DLD1 (cell line): ENCODE measurements at regions not wholly inside any gene's neighbourhood (a gene's known extent, or its start where the extent isn't known, plus 50 kb on each side); places are given as distances from the start of the nearest gene placed in this dataset.

Experiments used
- in situ Hi-C: cut with HindIII; loops from 2 replicates; pipeline ENCODE4 v1.10.0; 2017; ENCODE audit warnings: low sequenced_read_pairs

DNA sequence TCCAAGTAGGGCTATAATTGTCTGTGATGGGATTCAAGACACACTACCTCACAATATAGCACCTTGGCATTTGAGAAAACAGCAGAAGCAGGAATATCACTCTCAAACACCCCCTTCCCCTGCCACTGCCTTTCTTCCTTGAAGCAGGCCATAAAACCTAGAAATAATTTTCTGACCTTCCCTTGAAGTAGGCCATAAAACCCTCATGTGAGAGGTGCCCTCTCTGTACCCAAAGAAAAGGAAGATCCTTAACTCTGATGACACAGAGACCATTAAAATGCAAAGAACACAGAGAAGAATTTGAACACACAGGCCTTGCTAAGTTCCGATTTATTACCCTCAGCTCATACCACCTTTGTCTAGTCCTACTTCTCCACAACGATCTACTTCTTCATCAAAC is 631.7 kb upstream of the CADM1 start:
- in situ Hi-C loops, result no loop called here

- in situ Hi-C loops, result no loop called here
Measured at GRCh38 chr11:116134450-116134849, 630.2 kb upstream of the CADM1 start.

- in situ Hi-C loops, result no loop called here
Measured at GRCh38 chr11:116132273-116132978, 628.2 kb upstream of the CADM1 start.

DNA sequence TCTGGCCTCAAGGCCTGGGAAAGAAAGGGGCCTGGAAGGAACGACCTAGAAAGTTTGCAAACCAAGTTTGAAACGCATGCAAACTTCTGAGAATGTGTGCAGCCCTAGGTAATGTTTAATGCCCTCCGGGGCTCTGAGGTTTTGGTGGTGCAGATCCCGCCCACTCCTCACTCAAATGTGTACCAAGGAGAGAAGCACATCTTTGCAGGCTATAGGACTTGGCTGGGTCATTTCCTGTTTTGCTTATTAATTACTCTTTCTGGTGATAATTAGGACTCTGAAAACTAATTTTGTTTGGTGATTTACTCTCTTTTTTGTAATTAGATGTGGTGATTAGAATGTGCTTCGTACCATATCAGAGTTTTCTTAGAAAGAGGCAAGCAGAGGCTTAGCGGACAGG is 625.9 kb upstream of the CADM1 start:
- in situ Hi-C loops, result no loop called here

DNA sequence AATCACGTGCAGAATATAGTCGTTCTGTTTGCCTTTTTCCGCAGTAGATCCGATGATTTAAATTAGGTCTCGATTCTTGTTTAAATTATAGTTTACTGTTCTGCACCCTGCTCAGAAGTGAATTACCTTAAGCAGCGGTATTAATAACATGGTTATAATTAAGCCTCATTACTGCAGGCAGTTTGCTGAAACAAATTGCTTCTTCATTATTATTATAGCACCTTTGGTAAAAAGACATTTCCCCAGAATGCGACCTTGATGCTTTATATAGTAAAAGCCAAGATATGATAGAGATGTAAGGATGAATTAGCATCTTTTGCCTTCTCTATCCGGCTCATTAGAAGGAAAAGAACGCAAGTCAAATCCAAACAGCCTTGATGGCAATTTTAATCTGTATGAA is 625.2 kb upstream of the CADM1 start:
- in situ Hi-C loops, result no loop called here

DNA sequence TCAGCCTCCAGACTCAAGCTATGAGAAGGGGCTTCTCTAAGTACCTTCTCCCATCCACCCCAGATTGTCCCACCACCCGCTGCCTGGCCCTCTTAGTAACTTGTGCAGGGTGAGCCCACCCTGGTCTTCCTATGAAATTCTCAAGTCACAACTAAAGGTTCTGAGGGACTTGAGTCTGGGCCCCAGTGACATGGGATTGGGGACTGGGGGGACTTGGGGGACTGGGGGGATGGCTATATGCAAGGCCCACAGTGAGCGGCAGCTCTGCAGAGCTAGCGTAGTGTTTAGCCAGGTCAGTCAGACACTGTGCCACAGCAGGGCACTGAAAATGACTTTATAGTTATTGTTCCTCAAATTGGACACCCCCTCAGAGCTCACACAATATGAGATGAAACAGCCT is 622.3 kb upstream of the CADM1 start:
- in situ Hi-C loops, result no loop called here

GRCh38 chr11:116124922-116125714 is 620.9 kb upstream of the CADM1 start:
- in situ Hi-C loops, result no loop called here

DNA sequence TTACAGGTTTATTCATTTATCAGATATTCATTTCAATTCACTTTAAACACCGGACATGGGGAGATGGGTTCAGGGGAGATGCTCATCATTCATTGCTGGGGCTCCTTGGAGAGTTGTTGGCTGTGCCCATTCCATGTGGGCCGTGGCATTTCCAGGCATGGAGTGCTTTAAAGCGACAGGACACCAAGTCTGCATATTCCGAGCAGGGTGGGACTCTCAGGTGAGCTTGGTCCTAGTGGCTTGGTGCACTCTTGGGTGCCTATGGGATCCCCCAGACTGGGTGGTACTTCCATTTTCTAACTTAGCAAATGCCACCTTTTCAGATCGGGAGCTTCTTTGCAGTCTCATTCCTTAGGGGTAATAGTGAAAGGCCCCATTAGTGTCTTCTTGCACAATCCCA is 619.5 kb upstream of the CADM1 start:
- in situ Hi-C loops, result no loop called here

GRCh38 chr11:116122697-116123472 is 618.7 kb upstream of the CADM1 start:
- in situ Hi-C loops, result no loop called here

GRCh38 chr11:116119158-116119557 is 614.9 kb upstream of the CADM1 start:
- in situ Hi-C loops, result no loop called here

DNA sequence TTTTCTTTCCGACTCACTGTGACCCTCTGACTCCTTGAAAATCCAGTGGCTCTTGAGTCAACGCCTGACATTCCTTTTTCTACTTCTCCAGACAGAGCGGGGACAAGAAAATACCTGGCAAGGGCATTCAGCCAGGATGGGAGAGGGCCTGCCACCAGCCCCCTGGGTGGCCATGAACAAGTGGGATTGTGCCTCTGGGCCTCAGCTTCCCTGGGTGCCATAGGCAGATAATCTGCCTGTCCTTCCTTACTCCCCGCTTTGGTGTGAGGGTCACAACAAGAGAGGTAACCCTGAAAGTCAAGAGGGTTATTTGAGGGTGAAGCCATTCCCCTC is 613.9 kb upstream of the CADM1 start:
- in situ Hi-C loops, result no loop called here

- in situ Hi-C loops, result no loop called here
Measured at GRCh38 chr11:116117331-116118137, 613.3 kb upstream of the CADM1 start.

DNA sequence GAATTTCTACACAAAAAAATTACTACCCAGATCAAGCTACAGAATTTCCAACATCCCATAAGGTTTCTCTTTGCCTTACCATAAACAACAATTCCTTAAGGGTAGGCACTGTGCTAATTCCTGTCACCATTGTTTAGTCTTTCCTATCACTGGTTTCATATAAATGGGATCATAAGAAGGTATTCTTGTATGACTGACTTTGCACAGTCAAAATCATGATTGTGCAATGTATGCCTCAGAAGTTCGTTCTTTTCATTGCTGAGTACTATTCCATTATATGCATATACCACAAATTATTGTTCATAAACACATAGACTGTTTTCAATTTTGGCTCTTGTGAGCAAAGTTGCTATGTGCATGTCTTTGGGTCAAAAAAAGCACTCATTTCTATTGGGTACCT is 611.6 kb upstream of the CADM1 start:
- in situ Hi-C loops, result no loop called here

DNA sequence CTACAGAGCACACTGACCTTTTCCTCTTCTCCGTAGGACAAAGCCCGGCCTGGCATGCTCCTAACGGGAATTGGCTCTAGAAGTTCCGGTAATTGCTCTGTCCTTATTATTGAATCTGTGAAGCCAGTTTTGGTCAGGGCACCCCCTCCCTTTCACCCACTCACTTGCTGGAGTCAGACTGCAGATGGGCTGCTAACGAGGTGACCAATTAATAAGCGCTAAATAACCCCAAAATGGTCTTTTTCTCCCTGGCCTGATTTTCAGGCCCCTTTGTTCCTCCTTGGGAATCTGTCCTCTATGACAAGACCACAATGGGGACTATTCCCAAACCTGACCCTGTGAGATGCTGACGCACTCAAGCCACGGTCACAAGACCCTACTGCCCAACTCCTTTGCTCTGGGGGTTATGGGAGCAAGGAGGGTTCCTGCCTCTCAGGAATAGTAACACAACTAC is 610.0 kb upstream of the CADM1 start:
- in situ Hi-C loops, result no loop called here

GRCh38 chr11:116112087-116112935 is 608.1 kb upstream of the CADM1 start:
- in situ Hi-C loops, result no loop called here

GRCh38 chr11:116111546-116111945 is 607.3 kb upstream of the CADM1 start:
- in situ Hi-C loops, result no loop called here

- in situ Hi-C loops, result no loop called here
Measured at GRCh38 chr11:116110802-116111201, 606.6 kb upstream of the CADM1 start.

GRCh38 chr11:116110356-116110755 is 606.1 kb upstream of the CADM1 start:
- in situ Hi-C loops, result no loop called here

DNA sequence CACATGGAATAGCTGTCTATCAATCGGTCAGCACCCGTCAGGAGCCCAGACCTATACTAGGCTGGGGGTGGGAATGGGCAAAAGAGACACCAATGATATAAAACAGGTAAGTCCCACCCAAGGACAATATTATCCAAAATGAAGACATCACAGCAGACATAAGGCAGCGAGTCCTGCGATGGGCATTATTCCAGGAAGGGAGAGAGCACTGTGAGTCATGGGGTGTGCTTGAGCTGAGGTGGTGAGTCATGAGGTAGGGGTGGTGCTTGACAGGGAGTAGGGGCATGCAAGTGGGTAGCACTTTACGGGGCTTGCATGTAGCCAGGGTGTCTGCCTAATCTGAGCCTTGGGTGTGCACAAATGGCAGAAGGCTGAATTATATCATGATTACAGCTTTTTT is 605.0 kb upstream of the CADM1 start:
- in situ Hi-C loops, result no loop called here

DNA sequence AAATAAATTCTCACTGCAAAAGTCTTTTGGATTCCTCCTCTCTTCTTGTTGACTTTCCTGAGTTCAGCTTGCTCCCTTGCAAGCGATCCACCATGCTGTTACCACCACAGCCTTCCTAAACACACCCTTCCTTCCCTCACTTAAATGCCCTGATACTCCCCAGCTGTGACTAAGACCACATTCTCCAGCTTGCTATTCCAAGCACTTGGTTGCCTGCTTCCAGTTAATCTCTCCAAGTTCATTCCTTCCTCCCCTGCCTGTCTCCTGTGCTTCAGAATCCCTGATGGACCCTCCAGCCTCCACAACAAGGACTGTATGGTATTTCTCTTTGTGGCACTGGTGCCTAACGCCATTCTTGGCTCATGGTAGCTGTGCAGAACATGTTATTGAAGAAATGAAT is 603.9 kb upstream of the CADM1 start:
- in situ Hi-C loops, result no loop called here
